GM19438 (cell line): ENCODE measurements at regions not wholly inside any gene's neighbourhood (a gene's known extent, or its start where the extent isn't known, plus 50 kb on each side); places are given as distances from the start of the nearest gene placed in this dataset.
"Not testable (repeated sequence)": the region's sequence is repeated elsewhere in the genome, so short reads cannot be mapped to it uniquely, and the experiment has no call there.

Experiments
- ATAC-seq: cut with Tn5 transposase; IDR thresholded peaks from one replicate; pipeline ENCODE4 v1.9.1; 2021; ENCODE audit warnings: low read depth; ENCODE audit not compliant: unreplicated experiment

- ATAC-seq: no peak
These were observed 125.7 kb upstream of the NKX1-1 start for GRCh38 chr4:1531683-1532548.

GRCh38 chr4:1530356-1530755 is 124.1 kb upstream of the NKX1-1 start:
- ATAC-seq: no peak

- no peak for ATAC-seq
These were observed 118.5 kb upstream of the NKX1-1 start for GRCh38 chr4:1524761-1525160.

DNA sequence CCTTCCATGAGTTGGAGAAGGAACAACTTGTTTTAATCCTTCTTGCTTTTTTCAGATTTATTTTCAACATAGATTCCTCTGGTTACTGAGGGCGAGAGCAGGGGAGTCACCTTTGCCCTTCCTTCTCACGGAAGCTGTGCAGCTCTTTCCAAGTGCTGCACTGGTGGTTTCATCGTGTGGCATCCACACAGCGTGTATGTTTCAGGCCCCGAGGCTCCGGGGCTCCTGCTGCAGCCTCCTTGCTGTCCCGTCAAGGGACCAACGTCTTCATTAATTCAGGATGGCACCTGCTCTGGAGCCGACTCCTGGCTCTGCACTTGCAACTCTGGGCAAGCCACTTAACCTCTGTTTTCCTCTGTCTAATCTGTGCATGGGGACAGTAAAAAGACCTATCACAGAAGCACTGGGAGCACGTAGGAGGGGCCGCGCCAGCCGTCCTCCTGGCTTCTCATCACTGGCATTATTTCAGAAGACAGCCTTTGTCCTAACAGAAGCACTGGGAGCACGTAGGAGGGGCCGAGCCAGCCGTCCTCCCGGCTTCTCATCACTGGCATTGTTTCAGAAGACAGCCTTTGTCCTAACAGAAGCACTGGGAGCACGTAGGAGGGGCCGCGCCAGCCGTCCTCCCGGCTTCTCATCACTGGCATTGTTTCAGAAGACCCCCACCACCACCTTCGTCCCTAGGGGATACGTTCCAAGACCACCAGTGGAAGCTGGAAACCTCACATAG is 117.8 kb upstream of the NKX1-1 start:
- no peak for ATAC-seq

DNA sequence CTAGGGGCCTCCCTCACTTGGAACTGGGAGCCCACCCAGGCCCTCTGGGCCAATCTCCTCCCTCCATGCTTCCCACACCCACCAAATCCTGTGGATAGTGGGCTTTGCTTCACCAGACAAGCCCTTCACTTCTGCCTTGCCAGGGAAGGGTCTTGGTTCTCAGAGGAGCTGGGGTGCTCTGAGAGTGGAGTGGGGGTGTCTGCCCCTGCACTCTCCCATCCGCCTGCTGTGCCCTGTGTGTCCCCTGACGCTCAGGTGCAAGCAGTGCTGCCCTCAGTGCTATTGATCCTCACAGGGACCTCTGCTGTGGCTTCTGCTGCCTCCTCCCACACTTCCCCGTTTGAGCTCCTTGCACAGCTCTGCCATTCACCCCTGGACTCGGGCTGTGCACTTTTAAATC is 117.3 kb upstream of the NKX1-1 start:
- ATAC-seq: no peak

DNA sequence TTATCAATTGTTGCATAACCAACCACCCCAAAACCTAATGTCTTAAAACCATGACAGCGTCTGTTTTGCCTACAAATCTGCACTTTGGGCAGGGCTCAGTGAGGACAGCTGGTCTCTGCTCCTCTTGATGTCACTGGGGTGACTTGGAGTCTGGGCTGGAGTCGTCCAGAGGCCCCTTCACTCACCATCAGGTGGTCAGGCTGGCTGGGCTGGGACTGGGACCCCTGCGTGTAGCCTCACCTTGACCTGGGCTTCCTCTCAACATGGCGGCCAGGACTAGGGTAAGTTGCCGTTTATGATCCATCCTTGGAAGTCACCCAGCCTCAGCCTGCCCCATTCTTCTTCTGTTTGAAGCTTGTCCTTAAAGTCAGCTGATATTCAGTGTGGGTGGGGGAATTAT is 116.8 kb upstream of the NKX1-1 start:
- ATAC-seq: no peak

GRCh38 chr4:1522606-1523005 is 116.4 kb upstream of the NKX1-1 start:
- no peak for ATAC-seq

- no peak for ATAC-seq
These were observed 115.6 kb upstream of the NKX1-1 start for GRCh38 chr4:1521821-1522361.

- not testable (repeated sequence) for ATAC-seq
These were observed 114.7 kb upstream of the NKX1-1 start for GRCh38 chr4:1520795-1521576.

- no peak for ATAC-seq
These were observed 113.8 kb upstream of the NKX1-1 start for GRCh38 chr4:1519787-1520661.

GRCh38 chr4:1518997-1519700 is 112.9 kb upstream of the NKX1-1 start:
- no peak for ATAC-seq

DNA sequence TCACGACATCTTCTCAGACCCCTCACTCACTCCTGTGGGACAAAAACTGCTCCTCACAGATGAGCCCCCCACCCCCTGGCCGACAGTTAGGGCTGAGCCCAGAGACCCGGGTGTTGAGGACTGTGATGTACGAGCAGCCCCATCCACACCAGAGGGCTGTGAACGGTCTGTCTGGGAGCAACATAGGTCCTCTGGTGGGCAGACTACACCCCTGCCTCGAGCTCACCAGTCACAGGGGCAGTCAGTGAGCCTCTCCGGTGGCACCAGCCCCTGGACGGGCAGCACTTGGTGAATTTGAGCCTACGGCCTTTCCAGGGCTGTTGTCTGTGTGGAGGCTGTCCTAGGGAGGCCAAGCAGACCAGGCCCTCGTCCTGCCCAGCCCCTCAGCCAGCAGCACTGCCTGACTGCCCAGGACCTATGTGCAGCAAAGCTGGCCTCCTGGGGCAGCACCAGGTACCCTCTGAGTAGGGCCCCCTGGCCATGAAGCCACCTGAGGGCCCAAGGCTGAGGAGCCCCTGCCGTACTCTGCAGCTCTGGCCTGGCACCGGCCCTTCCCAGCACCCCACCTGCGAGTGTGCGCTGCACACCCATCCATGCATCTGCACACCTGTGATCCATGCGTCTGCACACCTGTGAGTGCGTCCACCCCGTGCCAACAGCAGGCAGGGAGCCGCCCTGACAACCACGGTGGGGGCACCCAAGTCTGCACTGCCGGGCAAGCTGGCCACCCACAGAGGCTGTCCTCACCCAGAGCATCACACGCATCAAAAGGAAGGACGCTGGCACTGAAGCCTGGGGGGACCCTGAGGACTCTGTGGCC is 111.6 kb upstream of the NKX1-1 start:
- ATAC-seq: no peak

DNA sequence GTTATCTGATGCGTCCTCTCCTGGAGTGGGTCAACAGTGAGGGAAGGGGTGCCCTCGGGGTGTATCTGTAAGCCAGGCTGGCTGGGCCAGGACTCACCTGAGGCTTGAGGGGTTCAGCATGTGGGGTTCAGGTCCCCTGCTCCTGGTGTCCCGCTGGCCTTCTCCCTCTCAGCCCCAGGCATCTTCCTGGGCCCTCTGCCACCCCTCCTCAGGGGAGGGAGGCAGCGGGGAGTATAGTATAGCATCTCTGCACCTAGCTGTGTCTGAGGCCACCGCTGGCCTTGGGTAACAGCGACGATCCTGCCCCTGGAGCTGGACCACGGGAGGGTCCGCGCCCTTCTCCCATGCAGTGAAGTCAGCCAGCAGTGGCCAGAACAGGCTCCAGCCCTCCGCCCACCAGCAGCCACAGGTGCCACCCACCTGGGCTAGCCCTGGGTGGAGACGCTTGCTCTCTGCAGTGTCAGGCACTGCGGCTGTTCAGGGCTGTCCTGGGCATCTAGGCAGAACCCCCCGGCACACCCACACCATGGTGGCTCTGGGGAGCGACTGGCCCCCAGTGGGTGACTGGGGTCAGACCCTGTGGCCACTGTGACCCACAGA is 110.7 kb upstream of the NKX1-1 start:
- no peak for ATAC-seq

GRCh38 chr4:1516261-1516660 is 110.0 kb upstream of the NKX1-1 start:
- ATAC-seq: no peak

DNA sequence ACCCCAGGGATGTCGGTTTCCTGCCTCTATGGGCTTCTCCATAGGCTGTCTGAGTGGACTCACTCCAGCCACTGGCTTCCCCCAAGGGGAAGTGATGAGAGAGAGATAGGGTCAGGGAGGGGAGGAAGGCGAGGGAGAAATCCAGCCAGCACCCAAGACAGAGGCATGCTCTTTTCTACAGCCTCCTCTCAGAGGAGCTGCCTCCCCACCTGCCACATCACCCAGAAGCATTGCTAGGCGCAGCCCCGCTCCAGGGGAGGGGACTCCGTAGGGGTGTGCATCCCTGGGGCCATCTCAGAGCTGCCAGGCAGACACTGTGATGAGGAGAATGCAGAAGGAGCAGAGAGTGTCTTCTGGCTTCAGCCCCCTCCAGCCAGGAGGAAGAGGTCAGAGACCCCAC is 109.5 kb upstream of the NKX1-1 start:
- no peak for ATAC-seq

GRCh38 chr4:1515156-1515555 is 108.9 kb upstream of the NKX1-1 start:
- ATAC-seq: no peak

GRCh38 chr4:1514612-1515011 is 108.4 kb upstream of the NKX1-1 start:
- no peak for ATAC-seq

DNA sequence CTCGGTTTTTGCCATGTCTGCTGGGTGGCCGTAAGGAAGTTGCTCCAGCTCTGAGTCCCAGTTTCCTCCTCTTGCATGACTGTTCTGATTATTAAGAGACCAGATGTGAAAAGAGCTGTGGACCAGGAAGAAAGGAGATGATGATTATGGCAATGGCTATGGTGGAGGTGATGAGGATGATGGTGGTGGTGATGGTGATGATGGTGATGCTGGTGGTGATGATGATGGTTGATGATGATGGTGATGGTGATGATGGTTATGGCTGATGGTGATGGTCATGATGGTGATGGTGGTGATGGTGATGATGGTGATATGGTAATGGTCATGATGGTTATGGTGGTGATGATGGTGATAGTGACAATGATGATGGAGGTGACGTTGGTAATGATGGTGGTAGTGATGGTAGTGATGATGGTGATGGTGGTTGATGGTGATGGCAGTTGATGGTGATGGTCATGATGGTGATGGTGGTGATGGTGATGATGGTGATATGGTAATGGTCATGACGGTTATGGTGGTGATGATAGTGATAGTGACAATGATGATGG is 107.8 kb upstream of the NKX1-1 start:
- ATAC-seq: no peak
